Endothelial cell of umbilical vein (primary cell): ENCODE measurements at regions not wholly inside any gene's neighbourhood (a gene's known extent, or its start where the extent isn't known, plus 50 kb on each side); places are given as distances from the start of the nearest gene placed in this dataset.
A peak's percentile ranks its signal among the peaks of the same experiment; 100 is the strongest.

Source experiments
- BruUV-seq: library from RNA; stranded (reverse); fragments of 400-500 nt; replicated peaks from 2 replicates; lab custom pipeline; 2021; lab: Mats Ljungman, UMichigan
- CTCF ChIA-PET: fragments of 300-600, 350-600 bp; sonication (Branson Sonifier 250); formaldehyde crosslinking; loops from one replicate; lab custom pipeline; 2021; ENCODE audit warnings: antibody characterized with exemption, inconsistent platforms; lab: Charles Lee
- POLR2A ChIA-PET: fragments of 300-600, 350-600 bp; sonication (Branson Sonifier 250); formaldehyde crosslinking; loops from one replicate; lab custom pipeline; 2021; ENCODE audit warnings: antibody characterized with exemption, inconsistent platforms; lab: Charles Lee
- DNase-seq: peaks from one replicate; pipeline ENCODE4 v3.0.0-alpha.2; 2011; ENCODE audit warnings: low read depth, low spot score
- FAIRE-seq: peaks from 2 replicates; lab custom pipeline; 2011; peaks lifted over from hg19 to GRCh38; lab: Jason Lieb, UNC
- H2AFZ ChIP-seq: 2 replicates; pipeline ENCODE4 v1.6.0; 2012; ENCODE audit warnings: low read depth, low read length, control low read depth, inconsistent platforms
- H3K27ac ChIP-seq: 2 replicates; pipeline ENCODE4 v1.5.1; 2011; ENCODE audit warnings: low read depth, mild to moderate bottlenecking, control low read depth, low read length, moderate library complexity; ENCODE audit not compliant: insufficient read depth
- H3K27me3 ChIP-seq, 2 experiments: 2 replicates each; pipeline versions ENCODE4 v1.6.0 to v1.6.1; 2011; ENCODE audit warnings: low read length in 2 of 2, mixed read lengths in 1 of 2; ENCODE audit not compliant: control insufficient read depth in 2 of 2, insufficient read depth in 2 of 2
- H3K36me3 ChIP-seq, 2 experiments: 2 replicates in 1 of 2; 3 replicates in 1 of 2; pipeline ENCODE4 v1.5.1; 2011; ENCODE audit warnings: low read length in 2 of 2, mild to moderate bottlenecking in 1 of 2, moderate library complexity in 1 of 2; ENCODE audit not compliant: control insufficient read depth in 2 of 2, insufficient read depth in 2 of 2; ENCODE audit errors: extremely low read depth in 1 of 2
- H3K4me1 ChIP-seq: 3 replicates; pipeline ENCODE4 v1.5.1; 2011; ENCODE audit warnings: mild to moderate bottlenecking, low read length; ENCODE audit not compliant: control insufficient read depth, insufficient read depth; ENCODE audit errors: extremely low read depth
- H3K4me2 ChIP-seq: 2 replicates; pipeline ENCODE4 v1.6.1; 2011; ENCODE audit warnings: low read length, control low read depth, mixed read lengths; ENCODE audit not compliant: insufficient read depth
- H3K4me3 ChIP-seq, 3 experiments: fragments of 200-600 bp in 1 of 3; sonication (generic), shearing (Covaris generic) in 1 of 3; replicated peaks in 1 of 3; 2 replicates each; pipeline ENCODE4 v1.5.1; 2011 to 2016; ENCODE audit warnings: control low read depth in 3 of 3, low read length in 3 of 3, mild to moderate bottlenecking in 2 of 3, inconsistent platforms in 1 of 3, low read depth in 1 of 3, moderate library complexity in 1 of 3; ENCODE audit not compliant: insufficient read depth in 1 of 3
- H3K79me2 ChIP-seq: 2 replicates; pipeline ENCODE4 v1.6.0; 2012; ENCODE audit warnings: low read length, inconsistent platforms; ENCODE audit not compliant: control insufficient read depth, insufficient read depth
- H3K9ac ChIP-seq: replicated peaks from 2 replicates; pipeline ENCODE3; 2011; ENCODE audit warnings: low read length, control low read depth; ENCODE audit not compliant: insufficient read depth; ENCODE audit errors: extremely low read depth
- H3K9me1 ChIP-seq: replicated peaks from 3 replicates; pipeline ENCODE4 v1.6.0; 2011; ENCODE audit warnings: mild to moderate bottlenecking, low read length; ENCODE audit not compliant: control insufficient read depth, insufficient read depth; ENCODE audit errors: extremely low read depth
- H3K9me3 ChIP-seq: replicated peaks from 2 replicates; pipeline ENCODE4 v1.5.1; 2012; ENCODE audit warnings: low read length, inconsistent platforms; ENCODE audit not compliant: control insufficient read depth, insufficient read depth
- H4K20me1 ChIP-seq: replicated peaks from 2 replicates; pipeline ENCODE3; 2011; ENCODE audit warnings: mild to moderate bottlenecking, low read length; ENCODE audit not compliant: control insufficient read depth, insufficient read depth; ENCODE audit errors: extremely low read depth
- EZH2 ChIP-seq: IDR thresholded peaks from 2 replicates; pipeline ENCODE4 v1.6.1; 2012; ENCODE audit warnings: borderline replicate concordance, low read depth, mild to moderate bottlenecking, moderate library complexity, low read length, inconsistent platforms; ENCODE audit not compliant: severe bottlenecking
- FOS ChIP-seq: IDR thresholded peaks from 2 replicates; pipeline ENCODE4 v1.6.1; 2011; ENCODE audit warnings: mild to moderate bottlenecking, low read length, moderate library complexity, borderline replicate concordance; ENCODE audit not compliant: insufficient read depth
- MAX ChIP-seq: IDR thresholded peaks from 2 replicates; pipeline ENCODE4 v1.6.1; 2011; ENCODE audit not compliant: insufficient read depth, insufficient read length
- MYC ChIP-seq: IDR thresholded peaks from one replicate; pipeline ENCODE4 v1.6.1; 2011; ENCODE audit warnings: mild to moderate bottlenecking, low read depth, low read length
- POLR2A ChIP-seq: IDR thresholded peaks from 2 replicates; pipeline ENCODE4 v1.6.1; 2012; ENCODE audit warnings: low read depth, mild to moderate bottlenecking, control low read depth, low read length
- dilution Hi-C: fragments of 300-500 bp; cut with MboI; formaldehyde crosslinking; loops from one replicate; pipeline ENCODE4 v1.15.0; 2019; ENCODE audit warnings: low sequenced_read_pairs; ENCODE audit not compliant: extremely low pct_ligation_motif_present
- intact Hi-C: fragments of 100-400 bp; cut with micrococcal nuclease; formaldehyde crosslinking; loops from one replicate; pipeline ENCODE4 v1.10.0; 2022

DNA sequence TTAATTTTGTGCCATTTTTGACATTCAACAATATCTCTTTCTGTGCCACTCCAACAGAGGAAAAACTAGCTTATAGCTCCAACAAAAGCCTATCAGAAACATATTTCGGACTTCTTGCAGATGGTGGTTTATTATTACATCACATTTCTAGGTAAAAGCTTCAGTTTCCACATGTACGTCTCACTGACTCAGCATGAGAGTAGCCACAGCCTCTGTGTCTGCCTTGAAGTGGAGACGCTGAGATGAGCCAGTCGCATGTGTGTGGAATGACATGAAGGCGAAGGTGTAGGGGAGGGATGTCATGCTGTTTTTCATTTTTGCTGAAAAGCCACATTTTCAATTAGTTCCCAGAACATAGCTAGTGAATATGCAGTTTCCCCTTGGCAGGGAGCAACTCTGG lies 598.6 kb downstream of the EFNB2 start:
- Histone ChIP-seq H3K9ac (no peak overlapping the region), H3K4me1 (no peaks in the 10 kb centered on the region), H3K27me3 (no peaks in the 10 kb centered on the region), H4K20me1 (no peaks in the 10 kb centered on the region), H3K27ac (no peak overlapping the region), H3K9me1 (no peaks in the 10 kb centered on the region), H3K36me3 (no peaks in the 10 kb centered on the region), H3K79me2 (no peaks in the 10 kb centered on the region), H3K9me3 (no peaks in the 10 kb centered on the region), H3K4me2 (no peak overlapping the region), H3K4me3 (no peak overlapping the region), H2AFZ (no peak overlapping the region)
- ChIA-PET POLR2A (no interaction called here), CTCF (no interaction called here)
- dilution Hi-C loops: no loop called here
- FAIRE-seq: no peak
- DNase-seq: no peak
- no TSS peak for BruUV-seq
- intact Hi-C loops: no loop called here
- TF ChIP-seq POLR2A: no peak
- TF ChIP-seq EZH2: no peak
- no peak for TF ChIP-seq FOS

DNA sequence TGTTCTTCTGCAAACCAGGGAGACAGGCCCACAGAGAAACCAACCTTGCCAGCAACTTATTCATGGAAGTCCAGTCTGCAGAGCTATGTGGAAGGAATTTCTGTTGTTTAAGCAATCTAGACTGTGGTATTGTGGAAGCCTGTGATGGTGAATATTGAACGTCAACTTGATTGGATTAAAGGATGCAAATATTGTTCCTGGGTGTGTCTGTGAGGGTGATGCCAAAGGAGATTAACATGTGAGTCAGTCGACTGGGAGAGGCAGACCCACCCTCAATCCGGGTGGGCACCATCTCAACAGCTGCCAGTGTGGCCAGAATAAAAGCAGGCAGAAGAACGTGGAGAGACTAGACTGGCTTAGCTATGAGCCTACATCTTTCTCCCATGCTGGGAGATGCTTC lies 606.0 kb downstream of the EFNB2 start:
- Histone ChIP-seq H2AFZ (no peak overlapping the region), H3K9me3 (no peaks in the 10 kb centered on the region), H3K9ac (no peak overlapping the region), H3K36me3 (no peaks in the 10 kb centered on the region), H3K27ac (no peak overlapping the region), H3K79me2 (no peaks in the 10 kb centered on the region), H3K9me1 (no peaks in the 10 kb centered on the region), H3K27me3 (no peaks in the 10 kb centered on the region), H3K4me3 (no peak overlapping the region), H4K20me1 (no peaks in the 10 kb centered on the region), H3K4me2 (no peak overlapping the region), H3K4me1 (no peaks in the 10 kb centered on the region)
- peak; percentile 15 for FAIRE-seq
- no TSS peak for BruUV-seq
- TF ChIP-seq MYC: no peak
- no peak for TF ChIP-seq MAX
- TF ChIP-seq POLR2A: no peak
- POLR2A ChIA-PET: no interaction called here
- intact Hi-C loops: no loop called here
- dilution Hi-C loops: no loop called here
- CTCF ChIA-PET: no interaction called here
- no peak for DNase-seq
